GM18909 (cell line): ENCODE measurements at regions not wholly inside any gene's neighbourhood (a gene's known extent, or its start where the extent isn't known, plus 50 kb on each side); places are given as distances from the start of the nearest gene placed in this dataset.

Source experiments
- ATAC-seq: cut with Tn5 transposase; IDR thresholded peaks from one replicate; pipeline ENCODE4 v1.9.1; 2021; ENCODE audit warnings: mild to moderate bottlenecking; ENCODE audit not compliant: unreplicated experiment, poor library complexity

DNA sequence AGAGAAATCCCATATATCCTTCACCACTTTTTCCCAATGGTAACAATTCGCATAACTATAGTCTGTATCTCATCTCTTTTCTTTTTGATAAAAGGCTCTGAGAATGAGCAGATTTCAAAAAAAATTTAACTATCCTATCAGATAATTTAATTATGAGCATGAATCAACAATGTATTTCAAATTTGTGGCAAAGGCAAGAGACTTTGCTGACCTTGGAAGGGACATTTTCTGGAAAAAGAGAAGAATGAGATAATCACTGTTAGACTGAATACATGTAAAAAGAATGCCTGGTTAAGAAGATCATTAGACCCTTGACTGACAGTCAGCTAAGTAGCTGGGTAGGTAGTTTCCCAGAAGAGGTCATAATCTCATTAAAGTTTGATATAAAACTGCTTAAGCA lies 428.4 kb upstream of the XYLT1 start:
- ATAC-seq = no peak

DNA sequence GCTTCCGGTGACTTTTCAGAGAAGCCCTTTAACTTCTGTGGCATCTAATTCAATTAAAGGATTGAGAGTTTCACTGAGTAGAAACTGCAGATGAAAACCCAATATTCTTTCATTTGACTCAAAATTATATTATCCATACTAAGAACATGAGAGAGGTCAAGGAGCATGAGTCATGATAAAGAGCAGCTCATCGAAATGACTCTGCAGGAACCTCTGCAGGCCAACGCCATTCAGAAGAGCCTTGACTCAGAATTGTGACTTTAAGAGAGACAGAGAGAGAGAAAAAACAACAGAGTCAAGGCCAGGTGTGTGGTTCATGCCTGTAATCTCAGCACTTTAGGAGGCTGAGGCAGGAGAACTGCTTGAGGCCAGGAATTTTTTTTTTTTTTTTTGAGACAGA lies 417.2 kb upstream of the XYLT1 start:
- ATAC-seq = no peak

DNA sequence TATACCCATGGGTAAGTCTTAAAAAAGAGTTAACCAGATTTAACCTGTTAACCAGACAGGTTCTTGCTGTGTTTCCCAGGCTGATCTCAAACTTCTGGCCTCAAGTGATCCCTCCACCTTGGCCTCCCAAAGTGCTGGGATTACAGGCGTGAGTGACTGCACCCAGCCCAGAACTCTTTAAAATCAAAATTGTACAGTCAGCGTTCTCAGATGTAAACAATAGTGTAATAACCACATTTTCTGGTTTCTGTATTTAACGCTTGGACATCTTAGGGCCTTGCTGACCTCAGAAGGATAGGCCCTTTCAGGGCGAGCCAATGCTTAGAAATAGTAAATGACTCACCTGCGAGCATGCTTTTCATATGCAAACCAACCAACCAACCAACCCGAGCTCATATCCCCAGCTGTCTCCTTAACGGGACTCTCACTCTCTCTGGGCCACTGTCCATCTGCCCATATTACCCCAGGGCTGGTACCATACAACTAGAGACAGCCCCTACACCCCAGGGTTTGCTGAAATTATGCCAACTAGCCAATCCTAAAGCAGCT lies 415.0 kb upstream of the XYLT1 start:
- no peak for ATAC-seq

DNA sequence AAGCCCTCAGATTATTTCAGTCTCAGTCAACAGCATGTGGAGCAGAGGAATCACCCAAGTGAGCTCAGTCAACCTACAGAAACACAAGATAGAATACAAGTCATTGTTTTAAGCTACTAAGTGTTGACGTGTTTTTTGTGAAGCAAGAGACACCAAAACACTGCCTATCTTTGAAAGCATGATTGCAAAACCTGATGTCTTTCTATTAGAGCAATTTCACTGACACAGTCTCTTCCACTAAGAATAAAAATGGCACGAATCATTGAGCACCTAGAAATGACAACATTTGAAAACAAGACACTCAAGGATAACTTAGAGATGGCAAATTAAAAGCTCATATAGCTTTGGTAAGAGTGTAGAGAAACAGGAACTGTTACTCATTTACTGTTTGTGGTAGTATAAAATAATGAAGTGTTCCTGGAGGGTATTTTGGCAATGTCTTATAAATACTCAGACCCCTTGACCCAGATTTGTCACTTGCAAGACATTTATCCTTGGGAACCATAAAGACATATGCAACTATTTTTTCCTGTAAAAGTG lies 407.1 kb upstream of the XYLT1 start:
- no peak for ATAC-seq

DNA sequence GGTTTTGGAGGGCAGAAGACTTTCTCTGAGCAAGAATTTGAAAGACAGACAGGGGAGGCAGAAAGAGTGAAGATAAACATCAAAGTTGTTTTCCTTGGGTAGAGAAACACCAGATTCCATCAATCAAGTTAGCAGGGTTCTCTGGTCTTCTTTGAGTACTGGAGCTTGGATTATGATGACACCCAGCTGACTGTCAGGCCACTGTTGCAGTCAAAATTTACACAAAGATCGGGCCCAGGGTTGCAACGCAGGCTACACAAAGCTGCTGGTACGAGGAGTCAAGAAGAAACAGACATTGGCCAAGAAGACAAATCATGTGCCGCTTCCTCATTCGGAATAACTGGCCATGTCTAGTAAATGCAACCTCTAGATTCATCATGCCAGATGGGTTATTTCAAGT lies 396.2 kb upstream of the XYLT1 start:
- no peak for ATAC-seq

DNA sequence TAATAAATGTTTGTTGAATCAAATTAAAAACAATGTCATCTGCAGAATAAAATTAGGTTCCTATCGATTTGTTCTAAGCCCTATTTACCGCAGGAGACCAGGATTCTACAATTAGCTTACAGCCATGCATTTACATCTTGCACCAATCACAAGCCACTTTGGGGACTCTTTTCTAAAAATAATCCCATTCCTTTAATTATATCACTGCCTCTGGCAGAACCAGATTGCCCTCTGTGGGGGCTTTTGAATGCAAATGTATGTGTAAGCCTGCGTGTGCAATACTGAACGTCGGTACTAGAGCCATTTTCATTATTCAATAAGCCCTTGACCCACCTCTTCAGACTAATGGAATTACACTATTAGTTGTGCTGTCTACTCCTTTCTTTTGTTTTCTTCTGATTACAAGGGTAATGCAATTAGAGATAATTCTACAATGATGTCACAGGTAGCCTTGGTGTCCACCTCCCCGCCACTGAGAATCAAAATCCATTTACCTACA lies 391.3 kb upstream of the XYLT1 start:
- ATAC-seq = no peak

DNA sequence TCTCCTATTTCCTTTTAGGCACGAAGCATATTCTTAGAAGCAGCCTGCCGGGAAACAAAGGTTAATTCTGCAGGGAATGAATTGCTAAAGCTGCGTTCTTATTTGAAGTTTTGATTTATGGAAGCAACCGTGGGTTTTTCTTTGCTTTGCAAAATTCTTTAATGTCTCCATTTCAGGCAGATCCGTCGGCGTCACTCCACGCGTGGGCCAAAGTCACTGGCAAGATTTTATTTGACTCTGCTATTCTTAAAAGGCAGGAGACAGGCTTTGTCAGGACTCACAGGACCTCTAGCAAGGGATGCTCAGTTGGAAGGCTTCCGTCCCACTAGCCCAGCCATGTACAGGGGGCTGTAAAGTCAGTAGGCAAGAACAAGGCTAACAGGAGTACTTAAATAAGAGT lies 387.3 kb upstream of the XYLT1 start:
- ATAC-seq = no peak

DNA sequence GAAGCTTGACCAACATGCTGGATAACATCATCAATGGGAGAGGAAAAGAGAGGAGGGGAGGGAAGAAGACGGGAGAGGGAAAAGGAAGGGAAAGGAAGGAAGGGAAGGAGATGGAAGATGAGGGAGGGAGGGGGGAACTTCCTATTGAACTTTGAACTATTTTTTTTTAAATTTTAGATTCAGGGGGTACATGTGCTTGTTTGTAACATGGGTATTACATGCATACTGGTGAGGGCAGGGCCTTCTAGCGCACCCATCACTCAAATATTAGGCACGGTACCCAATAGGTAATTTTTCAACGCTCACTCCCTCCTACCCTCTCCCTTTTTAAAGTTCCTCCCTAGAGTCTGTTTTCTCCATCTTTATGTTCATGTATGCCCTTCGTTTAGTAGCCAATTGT lies 383.2 kb upstream of the XYLT1 start:
- no peak for ATAC-seq

DNA sequence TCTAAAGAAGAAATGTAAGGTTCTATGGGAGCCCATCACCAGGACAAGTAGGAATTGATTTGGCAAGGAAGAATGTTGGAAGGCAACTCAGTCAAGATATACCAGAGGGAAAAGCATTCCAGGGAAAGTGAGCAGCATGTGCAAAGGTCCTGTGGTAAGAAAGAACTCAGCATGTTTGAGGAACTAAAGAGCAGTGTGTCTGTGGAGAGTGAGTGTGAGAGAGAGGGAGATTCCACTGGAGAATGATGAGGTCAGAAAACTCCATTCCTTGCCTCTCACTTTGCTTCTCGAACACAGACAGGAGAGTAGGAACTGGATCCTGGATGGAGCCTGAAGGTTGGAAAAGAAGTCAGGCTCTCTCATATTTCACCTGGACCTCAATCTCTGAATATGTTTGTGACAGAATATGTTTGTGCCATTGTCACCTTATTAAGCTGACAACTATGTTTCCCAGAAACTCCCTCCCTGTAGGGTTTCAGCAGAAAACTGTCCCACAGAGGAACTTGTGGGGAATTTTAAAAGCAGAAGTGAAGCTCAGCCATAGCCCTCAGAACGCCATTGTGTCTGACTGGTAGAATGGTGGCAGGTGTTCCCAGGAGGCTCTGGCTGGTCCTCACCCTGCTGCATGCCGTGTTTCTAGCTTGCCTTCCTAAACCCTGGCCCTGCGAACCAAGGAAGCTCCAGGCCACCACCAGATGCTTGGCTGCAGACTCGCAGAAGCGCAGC lies 382.4 kb upstream of the XYLT1 start:
- ATAC-seq = no peak

DNA sequence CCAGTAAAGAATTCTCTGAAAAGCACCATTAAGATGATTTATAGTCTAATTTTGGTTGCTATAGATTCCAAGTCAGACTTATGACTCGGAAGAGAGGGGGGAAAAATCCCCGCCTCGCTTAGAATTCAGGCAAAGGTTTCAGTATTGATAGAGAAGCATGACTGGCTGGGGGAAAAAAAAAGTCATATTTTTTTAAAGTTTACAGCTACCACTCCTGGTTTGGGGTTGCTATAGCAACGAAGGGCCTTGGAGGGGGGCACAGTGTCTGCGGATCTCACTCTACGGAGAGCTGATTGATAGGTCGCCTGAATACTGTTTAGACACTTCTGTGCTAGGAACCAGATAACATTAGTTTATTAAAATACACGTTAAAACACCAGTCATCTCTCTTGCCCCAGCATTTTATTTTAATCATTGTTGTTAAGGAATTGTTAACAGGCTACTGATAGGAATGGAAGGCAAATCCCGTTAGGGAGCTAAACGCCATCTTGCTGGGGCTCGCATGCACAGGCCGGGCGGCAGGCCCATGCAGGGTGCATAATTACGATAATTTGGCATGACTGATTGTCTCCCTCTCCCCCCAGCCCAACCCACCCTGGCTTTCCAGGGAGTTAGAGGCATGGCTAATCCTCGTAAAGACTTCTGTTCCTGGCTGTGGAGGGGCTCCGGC lies 380.0 kb upstream of the XYLT1 start:
- no peak for ATAC-seq

DNA sequence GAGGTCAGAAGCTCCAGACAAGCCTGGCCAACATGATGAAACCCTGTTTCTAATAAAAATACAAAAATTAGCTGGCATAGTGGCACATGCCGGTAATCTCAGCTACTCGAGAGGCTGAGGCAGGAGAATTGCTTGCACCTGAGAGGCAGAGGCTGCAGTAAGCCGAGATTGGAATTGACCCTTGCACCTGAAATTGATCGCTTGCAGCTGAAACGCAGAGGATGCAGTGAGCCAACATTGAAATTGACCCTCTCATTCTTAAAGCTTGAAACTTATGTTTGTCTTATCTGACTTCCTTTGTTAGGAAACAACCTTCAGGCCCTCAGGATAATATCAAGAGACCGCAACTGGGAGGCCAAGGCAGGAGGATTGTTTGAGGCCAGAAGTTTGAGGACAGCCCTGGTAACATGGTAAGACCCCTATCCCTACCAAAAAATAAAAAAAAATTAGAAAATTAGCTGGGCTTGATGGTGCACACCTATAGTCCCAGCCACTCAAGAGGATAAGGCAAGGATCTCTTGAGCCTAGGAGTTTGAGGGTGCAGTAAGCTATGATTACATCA lies 376.6 kb upstream of the XYLT1 start:
- ATAC-seq = no peak

DNA sequence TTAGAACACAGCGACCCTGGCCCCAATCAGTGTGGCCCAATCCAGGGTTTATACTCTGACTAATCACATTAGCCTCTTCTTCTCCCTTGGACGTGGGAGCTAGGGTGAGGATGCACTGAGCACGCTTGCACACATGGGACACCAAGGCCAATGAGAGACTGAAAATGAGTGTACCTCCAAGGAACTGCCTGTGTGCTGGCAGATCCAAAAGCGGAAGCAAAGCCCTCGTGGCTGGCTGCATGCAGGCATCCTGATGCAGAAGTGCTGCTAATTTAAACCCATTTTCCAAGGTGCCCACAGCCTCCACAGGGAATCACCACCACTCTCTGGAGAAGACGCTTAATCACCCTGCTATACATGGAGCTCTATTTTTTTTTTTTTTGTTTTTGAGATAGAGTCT lies 375.3 kb upstream of the XYLT1 start:
- no peak for ATAC-seq

DNA sequence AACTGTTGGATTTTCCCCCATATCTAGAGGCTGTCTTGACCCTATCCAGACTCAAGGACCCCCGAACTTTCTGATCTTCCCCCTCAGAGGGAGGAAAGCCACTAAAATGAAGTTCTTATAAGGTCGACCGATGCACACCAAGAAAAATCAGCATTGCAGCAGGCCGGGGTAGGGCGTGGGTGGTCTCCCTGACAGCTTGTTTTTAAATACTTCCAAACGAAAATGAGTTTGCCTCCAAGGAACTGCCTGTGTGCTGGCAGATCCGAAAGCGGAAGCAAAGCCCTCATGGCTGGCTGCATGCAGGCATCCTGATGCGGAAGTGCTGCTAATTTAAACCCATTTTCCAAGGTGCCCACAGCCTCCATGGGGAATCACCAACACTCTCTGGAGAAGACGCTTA lies 374.3 kb upstream of the XYLT1 start:
- ATAC-seq = no peak

DNA sequence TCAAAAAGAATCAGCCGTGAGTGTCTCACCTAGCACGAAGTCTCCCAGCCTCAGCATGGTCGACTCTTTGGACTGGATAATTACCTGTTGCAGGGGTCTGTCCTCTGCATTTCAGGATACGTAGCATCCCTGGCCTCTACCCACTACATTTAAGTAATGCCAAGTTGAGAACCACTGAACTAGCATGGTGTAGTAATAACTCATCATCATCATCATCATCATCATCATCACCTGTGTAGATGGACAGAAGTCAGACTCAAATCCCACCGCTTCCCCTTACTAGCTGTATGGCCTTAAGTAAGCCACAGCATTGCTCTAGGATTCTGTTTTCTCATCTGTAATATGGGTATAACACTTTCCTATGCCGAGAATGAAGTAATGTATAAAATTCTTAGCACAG lies 373.1 kb upstream of the XYLT1 start:
- no peak for ATAC-seq

DNA sequence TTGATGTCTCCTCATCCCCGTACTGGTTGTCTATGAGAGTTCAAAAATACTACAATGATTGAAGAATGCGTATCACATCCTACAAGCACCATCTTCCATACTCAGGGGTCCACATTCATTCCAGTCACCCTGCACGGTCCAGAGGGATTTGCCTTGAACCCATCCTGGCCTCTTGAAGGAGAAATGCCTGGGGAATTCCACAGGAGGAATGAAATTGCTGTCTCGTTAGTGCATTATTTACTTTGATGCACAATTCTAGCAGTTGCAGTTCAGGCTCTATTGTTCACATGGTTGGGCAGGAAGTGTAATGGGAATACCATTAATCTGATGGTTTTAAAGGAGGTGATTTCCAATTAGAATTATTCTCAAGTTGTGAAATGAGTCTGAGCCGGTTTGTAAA lies 369.1 kb upstream of the XYLT1 start:
- no peak for ATAC-seq

DNA sequence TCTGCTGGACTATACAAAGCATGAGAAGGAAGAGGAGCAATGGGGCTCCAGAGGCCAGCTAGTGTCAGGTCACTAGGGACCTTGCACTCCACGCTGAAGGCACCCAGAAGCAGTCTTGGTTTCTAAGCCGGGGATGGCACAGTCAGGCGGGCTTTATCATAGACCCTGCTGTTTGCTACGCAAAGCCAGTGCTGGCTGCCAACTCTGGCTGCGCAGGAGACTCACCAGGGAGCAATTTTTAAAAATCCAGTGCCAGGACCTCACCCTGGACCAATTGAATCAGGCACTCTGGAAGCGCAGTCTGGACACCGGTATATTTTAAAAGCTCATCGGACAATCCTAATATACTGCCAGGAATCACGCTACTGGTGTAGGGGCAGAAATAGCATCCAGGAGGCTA lies 368.5 kb upstream of the XYLT1 start:
- ATAC-seq = no peak

DNA sequence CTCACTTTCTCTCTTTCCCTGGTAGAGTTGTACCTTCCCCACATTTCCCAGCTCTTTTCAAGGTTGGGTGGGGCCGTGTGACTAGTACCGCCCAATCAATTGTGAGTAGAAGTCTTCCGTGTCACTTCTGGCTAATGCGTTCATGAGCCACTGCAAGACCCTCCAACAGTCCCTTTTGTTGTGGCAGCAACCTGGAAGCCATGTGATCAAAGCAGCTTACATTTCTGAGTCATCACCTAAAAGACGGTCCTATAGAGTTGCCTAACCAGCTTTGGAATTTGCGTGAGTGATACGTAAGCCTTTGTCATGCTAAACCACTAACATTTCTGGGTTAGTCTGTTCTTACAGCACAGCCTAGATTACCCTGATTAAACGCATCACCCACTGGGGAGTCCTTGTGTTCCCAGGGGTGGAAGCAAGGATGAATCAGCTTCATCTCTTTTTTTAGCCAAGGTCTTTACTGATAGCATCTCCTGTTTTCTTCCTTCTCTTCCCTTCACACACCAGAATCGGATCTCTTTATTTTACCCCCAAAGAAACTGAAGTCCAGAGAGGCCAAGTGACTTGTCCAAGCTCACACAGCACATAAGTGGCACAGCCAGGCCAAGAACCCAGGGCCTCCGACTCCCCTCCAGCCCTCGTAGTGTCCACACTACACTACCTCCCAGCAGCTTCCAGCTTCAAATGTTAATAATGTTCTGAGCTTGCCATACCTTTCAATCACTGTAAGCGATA lies 366.3 kb upstream of the XYLT1 start:
- ATAC-seq = no peak

DNA sequence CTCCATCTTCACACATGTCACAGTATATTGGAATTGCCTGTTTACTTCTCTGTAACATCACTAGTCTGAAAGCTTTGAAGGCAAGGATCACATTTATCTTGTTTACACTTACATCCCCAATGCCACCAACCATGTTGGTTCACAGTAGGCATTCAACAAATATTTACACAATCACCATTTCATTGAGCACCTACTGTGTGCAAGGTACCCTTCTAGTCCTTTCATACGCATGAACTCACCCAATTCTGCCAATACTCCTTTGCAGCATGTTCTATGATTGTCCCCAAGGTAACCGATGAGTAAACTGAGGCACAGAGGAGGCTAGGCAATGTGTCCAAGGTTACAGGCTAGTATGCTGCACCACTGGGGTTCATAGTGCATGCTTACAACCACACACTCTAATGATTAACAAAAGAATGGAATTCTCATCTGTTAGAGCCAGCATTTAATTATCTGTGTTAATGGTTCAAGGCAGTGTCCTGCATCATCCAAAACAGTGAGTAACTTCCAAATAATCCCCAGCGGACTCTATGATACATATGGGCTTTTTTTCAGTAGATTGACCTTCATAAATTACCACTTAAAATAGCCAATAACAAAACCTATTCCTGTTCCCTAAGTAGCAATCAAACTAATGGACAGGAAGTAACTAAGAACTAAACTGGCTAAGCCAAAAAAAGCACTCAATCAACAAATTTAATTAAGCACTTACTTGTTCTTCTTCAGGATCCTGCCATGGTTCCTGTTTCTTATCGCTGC lies 364.5 kb upstream of the XYLT1 start:
- no peak for ATAC-seq

DNA sequence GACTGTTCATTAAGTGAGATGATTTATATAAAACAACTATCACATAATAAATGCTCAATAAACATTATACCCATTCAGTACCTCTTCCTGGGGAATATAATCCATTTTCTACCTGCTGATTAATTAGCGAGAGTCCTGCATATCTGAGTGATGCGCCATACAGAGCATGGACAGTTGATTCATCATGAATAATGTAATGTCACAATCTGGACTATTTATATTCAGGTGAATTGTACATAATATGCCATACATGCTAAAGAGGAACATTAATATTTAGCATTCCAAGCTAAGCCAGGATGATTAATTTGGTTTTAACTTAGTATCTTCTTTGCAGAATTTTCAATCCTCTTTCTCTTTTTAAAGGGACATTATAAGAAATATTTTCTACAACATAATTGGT lies 362.0 kb upstream of the XYLT1 start:
- no peak for ATAC-seq

DNA sequence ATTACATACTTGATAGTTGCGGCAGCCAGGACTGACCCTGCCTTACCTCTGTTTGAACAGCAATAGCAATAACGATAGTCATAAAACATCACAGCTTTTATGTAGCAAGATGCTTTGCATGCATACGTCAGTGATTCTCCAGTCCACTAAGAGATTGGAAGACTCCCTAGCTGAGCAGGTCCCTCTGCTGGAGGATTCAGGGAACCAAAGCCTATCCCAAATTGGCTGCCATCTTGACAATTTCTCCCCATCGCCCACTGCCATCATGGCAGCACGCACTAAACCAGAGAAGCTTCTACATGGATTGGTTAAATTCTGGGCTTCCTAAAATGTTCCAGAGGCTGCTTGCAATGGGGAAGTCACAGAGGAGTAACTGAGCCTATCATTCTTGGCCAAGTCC lies 360.6 kb upstream of the XYLT1 start:
- no peak for ATAC-seq
